K562 (cell line): ENCODE measurements at regions not wholly inside any gene's neighbourhood (a gene's known extent, or its start where the extent isn't known, plus 50 kb on each side); places are given as distances from the start of the nearest gene placed in this dataset.

Experiments used
- CBFA2T2 ChIP-seq: fragments of 450-650 bp; conservative IDR thresholded peaks from 2 replicates; pipeline ENCODE4 v1.6.1; 2017; ENCODE audit warnings: mild to moderate bottlenecking
- CEBPB ChIP-seq: fragments of 450-650 bp; IDR thresholded peaks from 2 replicates; pipeline ENCODE4 v1.6.1; 2016; ENCODE audit warnings: missing genetic modification characterization, missing compliant biosample characterization
- CREB1 ChIP-seq, 2 experiments: sonication (generic) in 1 of 2; formaldehyde crosslinking in 1 of 2; IDR thresholded peaks; 2 replicates each; pipeline versions ENCODE4 v1.6.1 to v1.8.0; 2012 to 2022; ENCODE audit warnings: inconsistent platforms in 1 of 2, mild to moderate bottlenecking in 1 of 2, missing genetic modification reagents in 1 of 2, moderate library complexity in 1 of 2
- CREM ChIP-seq: IDR thresholded peaks from 2 replicates; pipeline ENCODE4 v1.6.1; 2014; ENCODE audit warnings: antibody characterized with exemption, low read depth
- CTBP1 ChIP-seq: fragments of 450-650 bp; IDR thresholded peaks from 2 replicates; pipeline ENCODE4 v1.6.1; 2016; ENCODE audit warnings: borderline replicate concordance
- DPF2 ChIP-seq: fragments of 450-650 bp; IDR thresholded peaks from 2 replicates; pipeline ENCODE4 v1.6.1; 2016
- EP300 ChIP-seq: IDR thresholded peaks from 2 replicates; pipeline ENCODE4 v1.6.1; 2012; ENCODE audit warnings: low read length, improper control_type of control experiment
- FOSL1 ChIP-seq: fragments of 200-800 bp; sonication (Bioruptor generic); conservative IDR thresholded peaks from 2 replicates; pipeline ENCODE4 v1.6.1; 2016; ENCODE audit warnings: missing genetic modification characterization, missing compliant biosample characterization
- GABPA ChIP-seq: fragments of 200-800 bp; sonication (Bioruptor generic); conservative IDR thresholded peaks from 2 replicates; pipeline ENCODE4 v1.6.1; 2016; ENCODE audit warnings: low read depth, missing genetic modification characterization, missing compliant biosample characterization
- GATA2 ChIP-seq: sonication (generic); formaldehyde crosslinking; IDR thresholded peaks from 2 replicates; pipeline ENCODE4 v1.4.0; 2020; ENCODE audit warnings: mild to moderate bottlenecking, missing genetic modification reagents
- ID3 ChIP-seq, 2 experiments: fragments of 250-450 bp in 1 of 2; fragments of 450-650 bp in 1 of 2; sonication (Bioruptor Pico) in 1 of 2; IDR thresholded peaks; 2 replicates each; pipeline versions ENCODE4 v1.6.1 to v1.8.0; 2016 to 2021; ENCODE audit warnings: mild to moderate bottlenecking in 2 of 2, moderate library complexity in 2 of 2, missing compliant biosample characterization in 1 of 2, missing genetic modification characterization in 1 of 2
- KDM1A ChIP-seq, 2 experiments: fragments of 450-650 bp; IDR thresholded peaks; 2 replicates each; pipeline ENCODE4 v1.6.1; 2016; ENCODE audit warnings: mild to moderate bottlenecking in 2 of 2
- MBD2 ChIP-seq: sonication (generic); IDR thresholded peaks from 2 replicates; pipeline ENCODE4 v1.6.1; 2016; ENCODE audit warnings: low read depth, borderline replicate concordance
- MEF2A ChIP-seq: IDR thresholded peaks from 2 replicates; pipeline ENCODE4 v1.6.1; 2011; ENCODE audit warnings: low read depth, mild to moderate bottlenecking, low read length, moderate library complexity; ENCODE audit not compliant: control insufficient read depth
- NFYB ChIP-seq: IDR thresholded peaks from 2 replicates; pipeline ENCODE4 v1.6.1; 2011; ENCODE audit warnings: mild to moderate bottlenecking, moderate library complexity; ENCODE audit not compliant: insufficient read length; ENCODE audit errors: extremely low read depth
- PCBP2 ChIP-seq: fragments of 200-400 bp; formaldehyde crosslinking; IDR thresholded peaks from 2 replicates; pipeline ENCODE4 v1.6.1; 2018; ENCODE audit warnings: low read length, low read depth, mild to moderate bottlenecking, moderate library complexity; ENCODE audit not compliant: poor library complexity, severe bottlenecking
- PHF20 ChIP-seq: fragments of 450-650 bp; IDR thresholded peaks from 2 replicates; pipeline ENCODE4 v1.6.1; 2018; ENCODE audit not compliant: partially characterized antibody
- POU5F1 ChIP-seq: fragments of 150-350 bp; IDR thresholded peaks from 2 replicates; pipeline ENCODE4 v1.6.1; 2014; ENCODE audit warnings: borderline replicate concordance, low read length, low read depth, mild to moderate bottlenecking; ENCODE audit not compliant: partially characterized antibody
- SMAD4 ChIP-seq: fragments of 250-450 bp; sonication (Bioruptor Pico); conservative IDR thresholded peaks from 2 replicates; pipeline ENCODE4 v1.8.0; 2021; ENCODE audit warnings: inconsistent platforms, mild to moderate bottlenecking, moderate library complexity
- SMARCC2 ChIP-seq: fragments of 450-650 bp; IDR thresholded peaks from 2 replicates; pipeline ENCODE4 v1.6.1; 2017; ENCODE audit warnings: antibody characterized with exemption, moderate library complexity, mild to moderate bottlenecking, low read depth
- SNIP1 ChIP-seq: fragments of 450-650 bp; IDR thresholded peaks from 2 replicates; pipeline ENCODE4 v1.7.1; 2017; ENCODE audit warnings: low read depth, mild to moderate bottlenecking
- STAT5A ChIP-seq: IDR thresholded peaks from 2 replicates; pipeline ENCODE4 v1.6.1; 2012; ENCODE audit warnings: low read length, inconsistent platforms, borderline replicate concordance
- TBP ChIP-seq: optimal IDR thresholded peaks from 2 replicates; pipeline ENCODE3; 2011; ENCODE audit warnings: low read depth, low read length, improper control_type of control experiment
- TCF3 ChIP-seq: sonication (generic); formaldehyde crosslinking; IDR thresholded peaks from 2 replicates; pipeline ENCODE4 v1.4.0; 2020; ENCODE audit warnings: mild to moderate bottlenecking, missing genetic modification reagents
- ZNF668 ChIP-seq: fragments of 250-450 bp; sonication (Bioruptor Pico); IDR thresholded peaks from 2 replicates; pipeline ENCODE4 v1.8.0; 2022; ENCODE audit warnings: mild to moderate bottlenecking, inconsistent platforms
- ZNF75A ChIP-seq: fragments of 450-650 bp; formaldehyde crosslinking; IDR thresholded peaks from 2 replicates; pipeline ENCODE4 v1.4.0; 2020; ENCODE audit warnings: mild to moderate bottlenecking
- ZNF764 ChIP-seq: fragments of 250-450 bp; sonication (Bioruptor Pico); IDR thresholded peaks from 2 replicates; pipeline ENCODE4 v1.4.0; 2020; ENCODE audit warnings: low read depth, mild to moderate bottlenecking, moderate library complexity
- TF ChIP-seq, protein P1 (sequence below): IDR thresholded peaks from 3 replicates; pipeline ENCODE4 v1.6.1; 2011; ENCODE audit warnings: borderline replicate concordance, mild to moderate bottlenecking, moderate library complexity; ENCODE audit not compliant: insufficient read length; ENCODE audit errors: extremely low read depth

DNA sequence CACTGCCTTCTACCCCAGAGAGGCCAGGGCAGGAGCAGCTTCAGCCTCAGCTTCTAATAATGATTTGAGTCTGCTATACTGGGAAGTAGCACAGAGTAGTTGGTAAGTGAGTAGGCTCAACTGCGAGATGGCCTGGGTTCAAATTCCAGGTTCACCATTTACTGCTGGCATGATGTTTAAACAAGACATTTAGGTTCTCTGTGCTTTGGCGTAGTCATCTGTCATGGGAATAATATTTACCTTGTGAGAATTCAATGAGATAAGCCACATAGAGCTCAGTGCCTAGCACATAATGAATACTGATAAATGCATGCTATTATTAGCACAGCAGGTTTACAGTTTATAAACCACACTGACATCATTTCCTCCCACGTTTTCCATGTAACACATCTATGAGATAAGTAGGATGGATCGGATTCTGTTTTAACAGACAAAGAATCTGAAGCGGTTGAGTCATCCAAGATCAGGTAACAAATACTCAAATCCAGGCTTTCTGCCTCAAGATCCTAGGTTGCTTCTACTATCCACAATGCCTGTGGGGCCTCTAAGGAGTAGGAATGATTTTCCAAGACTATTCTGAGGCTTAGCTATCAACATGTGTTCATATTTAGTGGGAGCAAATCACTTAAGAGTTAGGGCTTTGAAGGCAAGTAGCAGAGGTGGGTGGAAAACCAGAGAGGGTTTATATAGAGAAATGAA is 72.9 kb upstream of the DTNBP1 start (continued):
- TF ChIP-seq MEF2A (peak; percentile 96), PCBP2 (no peak), PHF20 (no peak), ZNF764 (no peak), NFYB (no peak), CBFA2T2 (no peak; the same call in 1 of the 2 replicates), POU5F1 (no peak), CEBPB (no peak), CREB1 (IDR thresholded peaks at IDR 0.05) (peak; percentile 65), CREB1 (CRISPR knock-in tag; IDR thresholded peaks at IDR 0.05) (peak; percentile 59; the same call in 1 of the 2 replicates), SMARCC2 (peak; percentile 73; the same call in 1 of the 2 replicates), DPF2 (peak; percentile 88), GATA2 (CRISPR knock-in tag) (peak; percentile 64), SNIP1 (no peak), ID3 (CRISPR knock-in tag; IDR thresholded peaks at IDR 0.05) (no peak), ID3 (tag; IDR thresholded peaks at IDR 0.05) (0 out of 2 replicates have a peak, but pooled peaks have one; percentile 44), FOSL1 (peak; percentile 90), KDM1A (IDR thresholded peaks at IDR 0.05) (peak; percentile 69 to 82), GABPA (tag) (peak; percentile 76), SMAD4 (CRISPR knock-in tag) (0 out of 2 replicates have a peak, but pooled peaks have one; percentile 63), STAT5A (0 out of 2 replicates have a peak, but pooled peaks have one; percentile 33), TBP (peak; percentile 5), ZNF668 (CRISPR knock-in tag) (no peak), CREM (peak; percentile 91), EP300 (peak; percentile 95), TCF3 (CRISPR knock-in tag) (peak; percentile 73), ZNF75A (CRISPR knock-in tag) (no peak), MBD2 (peak; percentile 72; the same call in 1 of the 2 replicates), CTBP1 (peak; percentile 83)
- TF ChIP-seq, protein P1, sequence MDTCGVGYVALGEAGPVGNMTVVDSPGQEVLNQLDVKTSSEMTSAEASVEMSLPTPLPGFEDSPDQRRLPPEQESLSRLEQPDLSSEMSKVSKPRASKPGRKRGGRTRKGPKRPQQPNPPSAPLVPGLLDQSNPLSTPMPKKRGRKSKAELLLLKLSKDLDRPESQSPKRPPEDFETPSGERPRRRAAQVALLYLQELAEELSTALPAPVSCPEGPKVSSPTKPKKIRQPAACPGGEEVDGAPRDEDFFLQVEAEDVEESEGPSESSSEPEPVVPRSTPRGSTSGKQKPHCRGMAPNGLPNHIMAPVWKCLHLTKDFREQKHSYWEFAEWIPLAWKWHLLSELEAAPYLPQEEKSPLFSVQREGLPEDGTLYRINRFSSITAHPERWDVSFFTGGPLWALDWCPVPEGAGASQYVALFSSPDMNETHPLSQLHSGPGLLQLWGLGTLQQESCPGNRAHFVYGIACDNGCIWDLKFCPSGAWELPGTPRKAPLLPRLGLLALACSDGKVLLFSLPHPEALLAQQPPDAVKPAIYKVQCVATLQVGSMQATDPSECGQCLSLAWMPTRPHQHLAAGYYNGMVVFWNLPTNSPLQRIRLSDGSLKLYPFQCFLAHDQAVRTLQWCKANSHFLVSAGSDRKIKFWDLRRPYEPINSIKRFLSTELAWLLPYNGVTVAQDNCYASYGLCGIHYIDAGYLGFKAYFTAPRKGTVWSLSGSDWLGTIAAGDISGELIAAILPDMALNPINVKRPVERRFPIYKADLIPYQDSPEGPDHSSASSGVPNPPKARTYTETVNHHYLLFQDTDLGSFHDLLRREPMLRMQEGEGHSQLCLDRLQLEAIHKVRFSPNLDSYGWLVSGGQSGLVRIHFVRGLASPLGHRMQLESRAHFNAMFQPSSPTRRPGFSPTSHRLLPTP = no peak
